Kasumi-1 (cell line): ENCODE measurements at regions not wholly inside any gene's neighbourhood (a gene's known extent, or its start where the extent isn't known, plus 50 kb on each side); places are given as distances from the start of the nearest gene placed in this dataset.
"Not testable (repeated sequence)": the region's sequence is repeated elsewhere in the genome, so short reads cannot be mapped to it uniquely, and the experiment has no call there.

Experiments
- DNase-seq, 2 experiments: peaks; one replicate each; lab custom pipeline; 2025; lab: John Stamatoyannopoulos, UW

- DNase-seq = not testable (repeated sequence)
These were observed 79.2 kb downstream of the PXDC1 start for GRCh38 chr6:3672339-3672738.

GRCh38 chr6:3671382-3671781, 80.1 kb downstream of the PXDC1 start:
- no peak for DNase-seq

GRCh38 chr6:3670356-3670755, 81.2 kb downstream of the PXDC1 start:
- no peak for DNase-seq

- no peak for DNase-seq
These were observed 81.6 kb downstream of the PXDC1 start for GRCh38 chr6:3669916-3670315.

GRCh38 chr6:3665608-3666007, 85.9 kb downstream of the PXDC1 start:
- DNase-seq = no peak

GRCh38 chr6:3664625-3665041, 86.9 kb downstream of the PXDC1 start:
- DNase-seq = no peak

- no peak for DNase-seq
These were observed 87.7 kb downstream of the PXDC1 start for GRCh38 chr6:3663811-3664210.

GRCh38 chr6:3663081-3663480, 88.4 kb downstream of the PXDC1 start:
- DNase-seq = no peak

GRCh38 chr6:3661390-3661789, 90.1 kb downstream of the PXDC1 start:
- no peak for DNase-seq

GRCh38 chr6:3660473-3660872, 91.0 kb downstream of the PXDC1 start:
- DNase-seq = no peak

- DNase-seq = no peak
These were observed 91.8 kb downstream of the PXDC1 start for GRCh38 chr6:3659748-3660147.

- DNase-seq = no peak
These were observed 95.4 kb downstream of the PXDC1 start for GRCh38 chr6:3656076-3656475.

- no peak for DNase-seq
These were observed 96.6 kb downstream of the PXDC1 start for GRCh38 chr6:3654898-3655297.

GRCh38 chr6:3654436-3654835, 97.1 kb downstream of the PXDC1 start:
- no peak for DNase-seq

- DNase-seq = no peak
These were observed 97.9 kb downstream of the PXDC1 start for GRCh38 chr6:3653528-3654070.

- no peak for DNase-seq
These were observed 99.7 kb downstream of the PXDC1 start for GRCh38 chr6:3651698-3652229.

- DNase-seq = no peak
These were observed 100.4 kb downstream of the PXDC1 start for GRCh38 chr6:3650959-3651697.

- no peak for DNase-seq
These were observed 101.2 kb downstream of the PXDC1 start for GRCh38 chr6:3650076-3650958.

- DNase-seq = no peak
These were observed 102.8 kb downstream of the PXDC1 start for GRCh38 chr6:3648724-3649123.

GRCh38 chr6:3646616-3647362, 104.7 kb downstream of the PXDC1 start:
- no peak for DNase-seq

GRCh38 chr6:3644739-3645012, 106.8 kb downstream of the PXDC1 start:
- DNase-seq = no peak
